Ishikawa (cell line): ENCODE measurements at regions not wholly inside any gene's neighbourhood (a gene's known extent, or its start where the extent isn't known, plus 50 kb on each side); places are given as distances from the start of the nearest gene placed in this dataset.

Experiments
- CEBPB ChIP-seq: IDR thresholded peaks from 2 replicates; pipeline ENCODE4 v1.6.1; 2012
- CREB1 ChIP-seq: IDR thresholded peaks from 2 replicates; pipeline ENCODE4 v1.6.1; 2012; ENCODE audit warnings: low read depth
- EGR1 ChIP-seq: IDR thresholded peaks from 2 replicates; pipeline ENCODE4 v1.6.1; 2012
- EP300 ChIP-seq: IDR thresholded peaks from 2 replicates; pipeline ENCODE4 v1.6.1; 2012; ENCODE audit warnings: borderline replicate concordance
- FOXM1 ChIP-seq: IDR thresholded peaks from 2 replicates; pipeline ENCODE4 v1.6.1; 2012; ENCODE audit warnings: low read depth, borderline replicate concordance
- NFIC ChIP-seq: IDR thresholded peaks from 2 replicates; pipeline ENCODE4 v1.6.1; 2012
- RAD21 ChIP-seq: IDR thresholded peaks from 2 replicates; pipeline ENCODE4 v1.6.1; 2012; ENCODE audit warnings: low read depth
- REST ChIP-seq: IDR thresholded peaks from 2 replicates; pipeline ENCODE4 v1.6.1; 2012; ENCODE audit warnings: low read depth, mild to moderate bottlenecking
- TAF1 ChIP-seq: IDR thresholded peaks from 2 replicates; pipeline ENCODE4 v1.6.1; 2012; ENCODE audit warnings: low read depth, mild to moderate bottlenecking
- TCF12 ChIP-seq: IDR thresholded peaks from 2 replicates; pipeline ENCODE4 v1.6.1; 2012; ENCODE audit warnings: low read depth
- TEAD4 ChIP-seq: IDR thresholded peaks from 2 replicates; pipeline ENCODE4 v1.6.1; 2012
- USF1 ChIP-seq: IDR thresholded peaks from 2 replicates; pipeline ENCODE4 v1.6.1; 2012
- YY1 ChIP-seq: IDR thresholded peaks from 2 replicates; pipeline ENCODE4 v1.6.1; 2012; ENCODE audit warnings: low read depth
- ZBTB7A ChIP-seq: IDR thresholded peaks from 2 replicates; pipeline ENCODE4 v1.6.1; 2012; ENCODE audit warnings: low read depth
- TF ChIP-seq, protein P1 (sequence below): IDR thresholded peaks from 2 replicates; pipeline ENCODE4 v1.6.1; 2012

DNA sequence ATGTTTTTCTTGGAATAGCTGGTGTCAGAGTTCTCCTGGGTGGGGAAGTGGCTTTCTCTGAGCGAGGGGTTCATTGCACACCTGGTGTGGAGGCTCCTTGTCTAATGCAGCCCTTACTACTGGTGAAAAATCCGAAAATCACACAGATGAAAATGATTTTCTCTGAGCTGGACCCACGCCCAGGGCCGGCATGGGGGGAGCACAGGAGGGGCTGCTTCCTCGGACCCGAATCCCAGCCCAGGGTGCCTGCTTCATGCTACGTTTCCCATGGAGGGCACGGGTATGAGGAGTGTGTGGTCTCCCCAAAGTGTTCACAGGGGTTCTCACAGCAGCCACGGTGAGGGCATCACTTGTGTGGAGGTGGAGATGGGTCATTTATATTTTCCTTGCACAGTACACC lies 288.0 kb upstream of the HDAC4 start:
- no peak for TF ChIP-seq NFIC
- no peak for TF ChIP-seq FOXM1
- no peak for TF ChIP-seq REST
- TF ChIP-seq CEBPB: no peak
- TF ChIP-seq USF1: no peak
- TF ChIP-seq YY1: no peak
- TF ChIP-seq TAF1: no peak
- TF ChIP-seq CREB1: no peak
- no peak for TF ChIP-seq EGR1
- no peak for TF ChIP-seq TCF12
- no peak for TF ChIP-seq ZBTB7A
- TF ChIP-seq, protein P1, sequence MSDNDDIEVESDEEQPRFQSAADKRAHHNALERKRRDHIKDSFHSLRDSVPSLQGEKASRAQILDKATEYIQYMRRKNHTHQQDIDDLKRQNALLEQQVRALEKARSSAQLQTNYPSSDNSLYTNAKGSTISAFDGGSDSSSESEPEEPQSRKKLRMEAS: no peak
- TF ChIP-seq TEAD4: no peak
- TF ChIP-seq RAD21: no peak
- TF ChIP-seq EP300: no peak

GRCh38 chr2:239688122-239688681 lies 287.4 kb upstream of the HDAC4 start:
- TF ChIP-seq RAD21 (peak; percentile 50), REST (peak; percentile 83), FOXM1 (no peak), EP300 (no peak)

- TF ChIP-seq TAF1 (no peak), FOXM1 (no peak), RAD21 (no peak)
These were observed 286.6 kb upstream of the HDAC4 start for GRCh38 chr2:239687441-239687840.

DNA sequence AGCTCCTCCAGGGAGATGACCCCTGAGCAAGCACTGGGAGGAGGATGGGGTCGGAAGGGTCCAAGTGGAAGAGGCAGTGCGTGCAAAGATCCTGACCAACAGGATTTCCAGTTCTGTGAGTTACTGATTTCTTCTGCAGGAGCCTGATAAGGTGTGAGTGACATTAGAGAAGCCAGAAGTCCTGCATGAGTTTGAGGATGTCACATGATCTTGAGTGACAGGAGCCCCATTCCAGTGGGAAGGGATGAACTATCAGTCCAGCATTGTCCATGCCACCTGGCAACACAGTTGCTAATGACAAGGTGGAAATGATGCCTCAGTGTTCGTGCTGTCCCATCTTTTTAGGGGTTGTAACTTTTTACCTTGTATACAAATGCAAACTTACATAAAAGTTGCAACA lies 285.1 kb upstream of the HDAC4 start:
- TF ChIP-seq EP300: no peak
- no peak for TF ChIP-seq EGR1
- TF ChIP-seq TAF1: no peak
- no peak for TF ChIP-seq RAD21
- no peak for TF ChIP-seq TEAD4
- no peak for TF ChIP-seq YY1

- TF ChIP-seq USF1 (no peak), NFIC (no peak), EGR1 (no peak)
- TF ChIP-seq, protein P1: no peak
These were observed 284.7 kb upstream of the HDAC4 start for GRCh38 chr2:239685556-239685955.

- TF ChIP-seq REST (no peak), TCF12 (no peak), EGR1 (no peak), NFIC (no peak), CREB1 (no peak), CEBPB (no peak)
These were observed 284.2 kb upstream of the HDAC4 start for GRCh38 chr2:239684996-239685395.
